ENCODE measurements at regions not wholly inside any gene's neighbourhood (a gene's known extent, or its start where the extent isn't known, plus 50 kb on each side); places are given as distances from the start of the nearest gene placed in this dataset.

- no peak overlapping the region for H3K27ac Mint-ChIP-seq (ENCODE audit: unreplicated experiment)
- no peaks in the 10 kb centered on the region for H3K27me3 Mint-ChIP-seq (ENCODE audit: low read depth, unreplicated experiment)
- Histone ChIP-seq H3K79me2 (ENCODE audit: insufficient read depth, low read length) (no peaks in the 10 kb centered on the region), H2AFZ (ENCODE audit: low read depth, low read length) (no peak overlapping the region), H3K9ac (ENCODE audit: low read length) (no peak overlapping the region), H3K9me3 (ENCODE audit: insufficient read depth, low read depth, low read length) (no peaks in the 10 kb centered on the region), H3K27me3 (ENCODE audit: insufficient read depth, low read length) (no peaks in the 10 kb centered on the region), H4K20me1 (ENCODE audit: insufficient read depth, low read length) (no peaks in the 10 kb centered on the region), H3K4me2 (ENCODE audit: low read length) (no peak overlapping the region), H3K27ac (ENCODE audit: low read depth, low read length) (no peak overlapping the region), H3K36me3 (ENCODE audit: insufficient read depth, low read length) (no peaks in the 10 kb centered on the region), H3K4me1 (ENCODE audit: insufficient read depth, low read length) (no peaks in the 10 kb centered on the region), H3K4me3 (ENCODE audit: insufficient read depth, low read depth, low read length) (no peak overlapping the region)
- no peak overlapping the region for H3K4me3 Mint-ChIP-seq (ENCODE audit: unreplicated experiment)
- H3K4me1 Mint-ChIP-seq (ENCODE audit: low read depth, unreplicated experiment): peaks cover 9% of the 10 kb centered on the region
- DNase-seq (ENCODE audit: low read depth): no peak
- no peaks in the 10 kb centered on the region for H3K9me3 Mint-ChIP-seq (ENCODE audit: unreplicated experiment)
- H3K36me3 Mint-ChIP-seq (ENCODE audit: low read depth, unreplicated experiment): peaks cover 3% of the 10 kb centered on the region
- FAIRE-seq: no peak
- no peak for TF ChIP-seq EZH2 (IDR thresholded peaks at IDR 0.05; ENCODE audit: insufficient read depth, low read length)
- no peak for TF ChIP-seq CTCF (IDR thresholded peaks at IDR 0.05; ENCODE audit: insufficient read depth, low read depth, low read length)
Observed at GRCh38 chr12:77477907-77478533, 352.7 kb upstream of the NAV3 start.

- no peaks in the 10 kb centered on the region for H3K79me2 ChIP-seq (ENCODE audit: insufficient read depth, low read length)
- no peak overlapping the region for H2AFZ ChIP-seq (ENCODE audit: low read depth, low read length)
- FAIRE-seq (no peak), DNase-seq (ENCODE audit: low read depth) (no peak)
- Mint-ChIP-seq H3K27ac (ENCODE audit: unreplicated experiment) (no peak overlapping the region), H3K36me3 (ENCODE audit: low read depth, unreplicated experiment) (no peaks in the 10 kb centered on the region), H3K27me3 (ENCODE audit: low read depth, unreplicated experiment) (no peaks in the 10 kb centered on the region), H3K9me3 (ENCODE audit: unreplicated experiment) (no peaks in the 10 kb centered on the region), H3K4me3 (ENCODE audit: unreplicated experiment) (no peak overlapping the region), H3K4me1 (ENCODE audit: low read depth, unreplicated experiment) (peaks cover 13% of the 10 kb centered on the region)
- no peaks in the 10 kb centered on the region for H3K27me3 ChIP-seq (ENCODE audit: insufficient read depth, low read length)
- H3K4me3 ChIP-seq (ENCODE audit: insufficient read depth, low read depth, low read length): no peak overlapping the region
- no peaks in the 10 kb centered on the region for H3K9me3 ChIP-seq (ENCODE audit: insufficient read depth, low read depth, low read length)
- no peak overlapping the region for H3K9ac ChIP-seq (ENCODE audit: low read length)
- H4K20me1 ChIP-seq (ENCODE audit: insufficient read depth, low read length): no peaks in the 10 kb centered on the region
- H3K36me3 ChIP-seq (ENCODE audit: insufficient read depth, low read length): no peaks in the 10 kb centered on the region
- TF ChIP-seq EZH2 (IDR thresholded peaks at IDR 0.05; ENCODE audit: insufficient read depth, low read length): no peak
- TF ChIP-seq CTCF (IDR thresholded peaks at IDR 0.05; ENCODE audit: insufficient read depth, low read depth, low read length): no peak
- no peaks in the 10 kb centered on the region for H3K4me1 ChIP-seq (ENCODE audit: insufficient read depth, low read length)
- no peak overlapping the region for H3K27ac ChIP-seq (ENCODE audit: low read depth, low read length)
- H3K4me2 ChIP-seq (ENCODE audit: low read length): no peak overlapping the region
Observed at GRCh38 chr12:77471801-77472200, 358.9 kb upstream of the NAV3 start.

GRCh38 chr12:77469578-77470333, 360.9 kb upstream of the NAV3 start:
- H3K4me3 Mint-ChIP-seq (ENCODE audit: unreplicated experiment): no peak overlapping the region
- no peak overlapping the region for H3K27ac Mint-ChIP-seq (ENCODE audit: unreplicated experiment)
- H3K27me3 ChIP-seq (ENCODE audit: insufficient read depth, low read length): no peaks in the 10 kb centered on the region
- no peaks in the 10 kb centered on the region for H3K36me3 ChIP-seq (ENCODE audit: insufficient read depth, low read length)
- no peak overlapping the region for H3K4me3 ChIP-seq (ENCODE audit: insufficient read depth, low read depth, low read length)
- H2AFZ ChIP-seq (ENCODE audit: low read depth, low read length): no peak overlapping the region
- DNase-seq (ENCODE audit: low read depth): no peak
- no peak overlapping the region for H3K27ac ChIP-seq (ENCODE audit: low read depth, low read length)
- no peaks in the 10 kb centered on the region for H3K79me2 ChIP-seq (ENCODE audit: insufficient read depth, low read length)
- TF ChIP-seq EZH2 (IDR thresholded peaks at IDR 0.05; ENCODE audit: insufficient read depth, low read length): no peak
- no peak for TF ChIP-seq CTCF (IDR thresholded peaks at IDR 0.05; ENCODE audit: insufficient read depth, low read depth, low read length)
- H3K4me1 ChIP-seq (ENCODE audit: insufficient read depth, low read length): no peaks in the 10 kb centered on the region
- H3K9me3 Mint-ChIP-seq (ENCODE audit: unreplicated experiment): peaks cover 2% of the 10 kb centered on the region
- H3K27me3 Mint-ChIP-seq (ENCODE audit: low read depth, unreplicated experiment): no peaks in the 10 kb centered on the region
- H3K36me3 Mint-ChIP-seq (ENCODE audit: low read depth, unreplicated experiment): no peaks in the 10 kb centered on the region
- peaks cover 13% of the 10 kb centered on the region for H3K4me1 Mint-ChIP-seq (ENCODE audit: low read depth, unreplicated experiment)
- no peaks in the 10 kb centered on the region for H3K9me3 ChIP-seq (ENCODE audit: insufficient read depth, low read depth, low read length)
- no peaks in the 10 kb centered on the region for H4K20me1 ChIP-seq (ENCODE audit: insufficient read depth, low read length)
- FAIRE-seq: no peak
- H3K9ac ChIP-seq (ENCODE audit: low read length): no peak overlapping the region
- no peak overlapping the region for H3K4me2 ChIP-seq (ENCODE audit: low read length)

All from astrocyte (in vitro differentiated cells and primary cell).